ENCODE measurements at regions not wholly inside any gene's neighbourhood (a gene's known extent, or its start where the extent isn't known, plus 50 kb on each side); places are given as distances from the start of the nearest gene placed in this dataset.

- TF ChIP-seq CTCF (IDR thresholded peaks at IDR 0.05) (no peak), POLR2AphosphoS5 (IDR thresholded peaks at IDR 0.05; ENCODE audit: insufficient read depth in 1 of 2, low read depth in 1 of 2) (no peak), POLR2A (IDR thresholded peaks at IDR 0.05) (no peak)
Measured at GRCh38 chr3:162491952-162492351, 995.3 kb downstream of the OTOL1 start.

GRCh38 chr3:162492446-162493081 lies 996.0 kb downstream of the OTOL1 start:
- intact Hi-C loops (cut with DNase I), result no loop called here
- Histone ChIP-seq H3K36me3 (no peaks in the 10 kb centered on the region), H3K4me1 (no peaks in the 10 kb centered on the region), H3K27ac (no peak overlapping the region), H3K4me3 (no peak overlapping the region), H3K9me3 (no peaks in the 10 kb centered on the region), H3K27me3 (no peaks in the 10 kb centered on the region)
- DNase-seq (ENCODE audit: extremely low spot score in 2 of 2), result no peak
- TF ChIP-seq POLR2AphosphoS5 (IDR thresholded peaks at IDR 0.05; ENCODE audit: insufficient read depth in 1 of 2, low read depth in 1 of 2), result no peak
- no peak for TF ChIP-seq CTCF (IDR thresholded peaks at IDR 0.05)
- TF ChIP-seq POLR2A (IDR thresholded peaks at IDR 0.05), result no peak

More at GRCh38 chr3:162491952-162492351, 995.3 kb downstream of the OTOL1 start:
- H3K4me3 ChIP-seq, result no peak overlapping the region
- no peaks in the 10 kb centered on the region for H3K36me3 ChIP-seq
- no peak overlapping the region for H3K27ac ChIP-seq
- no peak for DNase-seq (ENCODE audit: extremely low spot score in 2 of 2)
- H3K4me1 ChIP-seq, result no peaks in the 10 kb centered on the region
- intact Hi-C loops (cut with DNase I), result no loop called here
- H3K9me3 ChIP-seq, result no peaks in the 10 kb centered on the region
- no peaks in the 10 kb centered on the region for H3K27me3 ChIP-seq

GRCh38 chr3:162498626-162499025 lies 1002.0 kb downstream of the OTOL1 start:
- Histone ChIP-seq H3K27ac (no peak overlapping the region), H3K36me3 (no peaks in the 10 kb centered on the region), H3K4me1 (no peaks in the 10 kb centered on the region), H3K9me3 (no peaks in the 10 kb centered on the region), H3K4me3 (no peak overlapping the region), H3K27me3 (no peaks in the 10 kb centered on the region)
- DNase-seq (ENCODE audit: extremely low spot score in 2 of 2), result no peak
- no peak for TF ChIP-seq POLR2A (IDR thresholded peaks at IDR 0.05)
- intact Hi-C loops (cut with DNase I), result no loop called here

GRCh38 chr3:162507397-162507796 lies 1010.8 kb downstream of the OTOL1 start:
- intact Hi-C loops (cut with DNase I), result no loop called here
- Histone ChIP-seq H3K4me1 (no peaks in the 10 kb centered on the region), H3K36me3 (no peaks in the 10 kb centered on the region), H3K27ac (no peak overlapping the region), H3K4me3 (no peak overlapping the region), H3K9me3 (no peaks in the 10 kb centered on the region), H3K27me3 (no peaks in the 10 kb centered on the region)
- no peak for DNase-seq (ENCODE audit: extremely low spot score in 2 of 2)
- TF ChIP-seq POLR2A (IDR thresholded peaks at IDR 0.05) (no peak), POLR2AphosphoS5 (IDR thresholded peaks at IDR 0.05; ENCODE audit: insufficient read depth in 1 of 2, low read depth in 1 of 2) (no peak)

GRCh38 chr3:162512488-162512887 lies 1015.9 kb downstream of the OTOL1 start:
- H3K4me3 ChIP-seq, result no peak overlapping the region
- no peaks in the 10 kb centered on the region for H3K36me3 ChIP-seq
- no peaks in the 10 kb centered on the region for H3K4me1 ChIP-seq
- H3K27ac ChIP-seq, result no peak overlapping the region
- no peak for TF ChIP-seq CTCF (IDR thresholded peaks at IDR 0.05)
- TF ChIP-seq POLR2AphosphoS5 (IDR thresholded peaks at IDR 0.05; ENCODE audit: insufficient read depth in 1 of 2, low read depth in 1 of 2), result no peak
- no peak for TF ChIP-seq POLR2A (IDR thresholded peaks at IDR 0.05)
- no peak for DNase-seq (ENCODE audit: extremely low spot score in 2 of 2)
- intact Hi-C loops (cut with DNase I), result no loop called here
- H3K9me3 ChIP-seq, result no peaks in the 10 kb centered on the region
- no peaks in the 10 kb centered on the region for H3K27me3 ChIP-seq

- Histone ChIP-seq H3K36me3 (no peaks in the 10 kb centered on the region), H3K27me3 (no peaks in the 10 kb centered on the region), H3K4me3 (no peak overlapping the region), H3K9me3 (no peaks in the 10 kb centered on the region), H3K27ac (no peak overlapping the region), H3K4me1 (no peaks in the 10 kb centered on the region)
- TF ChIP-seq CTCF (IDR thresholded peaks at IDR 0.05) (no peak), POLR2A (IDR thresholded peaks at IDR 0.05) (no peak), POLR2AphosphoS5 (IDR thresholded peaks at IDR 0.05; ENCODE audit: insufficient read depth in 1 of 2, low read depth in 1 of 2) (no peak)
- intact Hi-C loops (cut with DNase I), result no loop called here
- DNase-seq (ENCODE audit: extremely low spot score in 2 of 2), result no peak
Measured at GRCh38 chr3:162517110-162517509, 1020.5 kb downstream of the OTOL1 start.
